ENCODE measurements at regions not wholly inside any gene's neighbourhood (a gene's known extent, or its start where the extent isn't known, plus 50 kb on each side); places are given as distances from the start of the nearest gene placed in this dataset.
A peak's percentile ranks its signal among the peaks of the same experiment; 100 is the strongest.
"Not testable (repeated sequence)": the region's sequence is repeated elsewhere in the genome, so short reads cannot be mapped to it uniquely, and the experiment has no call there.

- DNase-seq = no peak
Measured at GRCh38 chr3:27779176-27779575, 57.1 kb upstream of the EOMES start.

- no peak for DNase-seq
Measured at GRCh38 chr3:27789420-27789819, 67.3 kb upstream of the EOMES start.

GRCh38 chr3:27791956-27792355 is 69.8 kb upstream of the EOMES start:
- DNase-seq = no peak

GRCh38 chr3:27792869-27793268 is 70.7 kb upstream of the EOMES start:
- DNase-seq = no peak

- DNase-seq = no peak
Measured at GRCh38 chr3:27794211-27794610, 72.1 kb upstream of the EOMES start.

- no peak for DNase-seq
Measured at GRCh38 chr3:27796365-27796875, 74.3 kb upstream of the EOMES start.

GRCh38 chr3:27797773-27798172 is 75.7 kb upstream of the EOMES start:
- no peak for DNase-seq

GRCh38 chr3:27800261-27800660 is 78.1 kb upstream of the EOMES start:
- no peak for DNase-seq

- DNase-seq = no peak
Measured at GRCh38 chr3:27802425-27802824, 80.3 kb upstream of the EOMES start.

GRCh38 chr3:27802849-27803248 is 80.7 kb upstream of the EOMES start:
- no peak for DNase-seq

- DNase-seq = no peak
Measured at GRCh38 chr3:27805282-27805681, 83.2 kb upstream of the EOMES start.

GRCh38 chr3:27813255-27813654 is 91.1 kb upstream of the EOMES start:
- no peak for DNase-seq

GRCh38 chr3:27821609-27822008 is 99.5 kb upstream of the EOMES start:
- DNase-seq = not testable (repeated sequence)

- DNase-seq = no peak
Measured at GRCh38 chr3:27824312-27825200, 102.4 kb upstream of the EOMES start.

GRCh38 chr3:27826448-27826847 is 104.3 kb upstream of the EOMES start:
- no peak for DNase-seq

- no peak for DNase-seq
Measured at GRCh38 chr3:27827041-27827440, 104.9 kb upstream of the EOMES start.

- no peak for DNase-seq
Measured at GRCh38 chr3:27840807-27841594, 118.9 kb upstream of the EOMES start.

- no peak for DNase-seq
Measured at GRCh38 chr3:27844052-27844675, 122.0 kb upstream of the EOMES start.

GRCh38 chr3:27847697-27848096 is 125.6 kb upstream of the EOMES start:
- DNase-seq = no peak

GRCh38 chr3:27848826-27849225 is 126.7 kb upstream of the EOMES start:
- no peak for DNase-seq

GRCh38 chr3:27859821-27860220 is 137.7 kb upstream of the EOMES start:
- no peak for DNase-seq

- DNase-seq = peak; percentile 19
Measured at GRCh38 chr3:27861046-27862036, 139.2 kb upstream of the EOMES start.
